DMS153 (cell line): ENCODE measurements at regions not wholly inside any gene's neighbourhood (a gene's known extent, or its start where the extent isn't known, plus 50 kb on each side); places are given as distances from the start of the nearest gene placed in this dataset.
"Not testable (repeated sequence)": the region's sequence is repeated elsewhere in the genome, so short reads cannot be mapped to it uniquely, and the experiment has no call there.

Experiments used
- DNase-seq: peaks from one replicate; lab custom pipeline; 2025; lab: John Stamatoyannopoulos, UW

DNA sequence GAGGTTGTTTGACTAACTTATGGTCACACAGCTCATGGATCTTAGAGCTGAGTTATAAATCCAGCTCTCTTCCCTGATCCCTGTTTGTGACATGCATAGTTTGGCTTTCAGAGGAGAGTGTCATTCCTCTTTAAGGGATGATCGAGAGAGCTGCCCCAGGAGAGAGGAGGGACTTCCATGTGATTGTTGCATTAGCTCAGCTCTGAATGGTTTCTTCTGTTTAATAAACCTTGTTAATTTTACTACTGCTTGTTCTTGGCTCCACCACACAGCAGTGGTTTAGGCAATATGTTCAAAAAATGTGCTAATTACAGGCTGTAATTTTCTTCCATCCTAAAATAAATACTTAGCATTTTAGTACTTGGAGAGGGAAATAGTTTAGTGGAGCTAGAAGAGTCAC, 152.5 kb downstream of the C12orf75 start:
- DNase-seq = no peak

DNA sequence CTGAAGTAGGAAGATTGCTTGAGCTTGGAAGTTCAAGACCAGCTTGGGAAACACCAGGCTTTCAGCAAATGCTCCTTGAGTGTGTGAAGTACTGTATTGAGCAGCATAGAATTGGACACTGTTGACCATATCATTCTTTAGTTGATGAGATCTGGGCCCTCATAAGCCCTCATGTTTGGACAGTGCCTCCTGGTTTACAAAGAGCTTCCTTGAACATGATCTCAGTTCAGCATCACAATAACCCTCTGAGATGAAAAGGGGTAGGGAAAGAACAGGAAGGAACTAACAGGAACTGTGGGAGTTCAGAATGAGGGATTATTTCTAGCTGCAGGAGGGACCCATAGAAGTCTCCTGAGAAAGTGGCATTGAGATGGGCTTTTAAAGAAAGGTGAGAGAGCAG, 153.2 kb downstream of the C12orf75 start:
- DNase-seq = no peak

DNA sequence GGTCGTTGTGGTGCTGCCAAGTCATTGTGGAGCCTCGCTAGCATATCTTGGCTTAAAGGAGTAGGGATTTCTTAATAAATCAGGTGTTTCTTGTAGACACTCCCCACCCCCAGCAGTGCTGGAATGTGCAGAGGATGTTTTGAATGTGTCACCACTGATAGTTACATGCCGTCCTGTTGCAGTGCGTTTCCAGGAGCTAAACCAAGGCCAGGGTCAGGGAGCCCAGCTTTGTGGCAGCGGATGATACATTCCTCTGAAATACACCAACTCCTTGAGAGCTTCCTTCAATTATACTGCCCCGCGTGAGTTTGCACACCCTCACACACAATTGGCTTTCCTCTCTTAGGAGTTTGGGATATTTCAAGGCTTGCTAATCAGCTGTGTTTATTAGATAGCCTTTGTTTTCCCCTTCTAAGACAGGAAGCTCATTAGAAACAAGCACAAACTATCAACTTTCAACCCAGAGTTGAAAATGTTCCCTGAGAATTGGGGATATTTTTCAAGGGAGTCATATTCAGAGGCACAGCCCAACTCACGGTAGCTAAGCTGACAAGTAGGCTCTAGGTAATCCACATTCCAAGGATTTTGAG, 154.9 kb downstream of the C12orf75 start:
- no peak for DNase-seq

DNA sequence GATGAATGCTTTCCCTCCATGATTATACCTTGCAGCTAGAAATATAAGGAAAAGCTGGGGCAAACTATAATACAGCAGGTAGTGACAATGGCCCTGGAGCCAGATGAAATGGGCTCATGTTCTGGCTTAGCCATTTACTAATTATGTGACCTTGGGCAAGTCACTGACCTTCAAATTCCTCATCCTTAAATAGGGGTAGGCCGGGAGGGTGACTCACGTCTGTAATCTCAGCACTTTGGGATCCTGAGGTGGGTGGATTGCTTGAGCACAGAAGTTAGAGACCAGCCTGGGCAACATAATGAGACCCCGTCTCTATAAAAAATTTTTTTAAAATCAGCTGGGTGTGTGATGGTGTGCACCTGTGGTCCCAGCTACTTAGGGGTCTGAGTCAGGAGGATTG, 155.4 kb downstream of the C12orf75 start:
- DNase-seq = no peak

DNA sequence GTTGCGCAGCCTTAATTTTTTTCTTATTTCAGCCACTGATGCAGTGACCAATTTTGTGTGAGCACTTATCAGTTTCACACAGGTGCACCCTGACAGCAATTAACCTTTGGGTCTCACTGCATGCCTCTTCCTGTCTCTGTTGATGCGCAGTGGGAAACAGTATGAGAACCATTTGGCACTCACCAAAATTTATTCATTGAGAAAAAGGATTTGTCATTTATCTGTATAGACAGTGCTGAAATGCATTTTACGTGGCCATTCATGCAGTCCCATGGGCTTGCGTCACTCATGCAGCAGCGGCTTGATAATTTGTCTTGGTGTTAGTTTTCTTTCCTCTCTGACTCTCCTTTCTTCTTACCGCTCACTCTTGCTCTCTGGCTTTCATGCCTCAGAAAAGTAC, 157.5 kb downstream of the C12orf75 start:
- DNase-seq = no peak

DNA sequence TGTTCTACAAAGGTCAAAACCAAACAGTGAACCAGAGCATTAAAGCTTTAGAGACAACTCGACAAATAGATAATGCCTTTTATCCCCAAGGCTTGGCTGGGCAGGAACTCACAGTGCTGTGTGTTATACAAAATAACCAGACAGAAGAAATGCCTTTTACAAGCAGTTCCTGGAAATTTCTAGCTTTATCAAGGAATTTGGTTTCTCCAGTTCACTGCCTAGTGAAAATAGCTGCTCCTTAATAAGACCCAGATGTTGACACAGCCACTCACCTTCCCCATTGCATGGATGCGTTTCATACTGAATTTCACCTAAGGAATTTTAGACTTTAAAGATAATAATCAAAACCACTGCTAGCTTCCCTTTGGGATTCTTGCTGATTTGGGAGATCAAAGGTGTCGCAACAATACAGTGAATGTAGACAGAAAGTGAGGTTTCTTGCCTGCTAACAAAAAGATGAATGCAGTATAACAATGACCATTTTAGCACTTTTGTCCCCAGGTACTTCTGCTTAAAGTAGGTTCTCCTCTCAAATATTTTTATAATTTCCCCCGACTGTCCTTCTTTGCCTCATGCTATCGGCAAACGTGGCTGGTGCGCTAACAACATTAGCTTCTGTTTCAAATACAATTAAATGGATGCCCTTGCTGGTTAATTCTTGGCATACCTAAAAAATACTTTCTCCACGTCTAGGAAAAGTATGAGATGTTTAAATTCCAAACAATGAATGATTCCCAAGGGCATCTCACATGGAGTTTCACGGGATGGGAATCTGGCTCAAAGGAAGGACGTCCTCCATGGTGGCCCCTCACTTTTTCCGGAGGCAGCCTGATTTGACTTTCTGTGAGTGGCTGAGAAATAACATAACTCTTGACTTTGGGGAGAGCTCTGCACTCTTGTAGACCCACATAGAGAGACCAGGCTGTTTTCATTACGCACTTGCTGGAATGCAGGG, 162.4 kb downstream of the C12orf75 start:
- no peak for DNase-seq

DNA sequence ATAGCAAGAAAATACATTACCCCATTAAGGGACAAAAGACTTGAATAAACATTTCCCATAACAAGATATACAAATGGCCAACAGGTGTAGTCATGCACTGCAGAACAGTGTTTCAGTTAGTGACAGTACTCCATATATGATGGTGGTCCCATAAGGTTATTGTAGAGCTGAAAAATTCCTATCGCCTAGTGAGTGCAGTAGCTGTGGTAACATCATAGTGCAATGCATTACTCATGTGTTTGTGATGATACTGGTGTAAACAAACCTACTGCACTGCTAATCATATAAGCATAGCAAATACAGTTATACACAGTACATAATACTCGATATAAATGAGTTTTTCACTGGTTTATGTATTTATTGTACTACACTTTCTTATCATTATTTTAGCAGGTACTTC, 168.7 kb downstream of the C12orf75 start:
- no peak for DNase-seq

DNA sequence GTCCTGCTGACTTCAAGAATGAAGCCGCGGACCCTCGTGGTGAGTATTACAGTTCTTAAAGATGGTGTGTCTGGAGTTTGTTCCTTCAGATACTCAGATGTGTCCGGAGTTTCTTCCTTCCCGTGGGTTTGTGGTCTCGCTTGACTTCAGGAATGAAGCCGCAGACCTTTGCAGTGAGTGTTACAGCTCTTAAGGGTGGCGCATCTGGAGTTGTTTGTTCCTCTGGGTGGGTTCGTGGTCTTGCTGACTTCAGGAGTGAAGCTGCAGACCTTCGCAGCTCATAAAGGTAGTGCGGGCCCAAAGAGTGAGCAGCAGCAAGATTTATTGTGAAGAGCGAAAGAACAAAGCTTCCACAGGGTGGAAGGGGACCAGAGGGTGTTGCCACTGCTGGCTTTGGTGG, 170.2 kb downstream of the C12orf75 start:
- not testable (repeated sequence) for DNase-seq

DNA sequence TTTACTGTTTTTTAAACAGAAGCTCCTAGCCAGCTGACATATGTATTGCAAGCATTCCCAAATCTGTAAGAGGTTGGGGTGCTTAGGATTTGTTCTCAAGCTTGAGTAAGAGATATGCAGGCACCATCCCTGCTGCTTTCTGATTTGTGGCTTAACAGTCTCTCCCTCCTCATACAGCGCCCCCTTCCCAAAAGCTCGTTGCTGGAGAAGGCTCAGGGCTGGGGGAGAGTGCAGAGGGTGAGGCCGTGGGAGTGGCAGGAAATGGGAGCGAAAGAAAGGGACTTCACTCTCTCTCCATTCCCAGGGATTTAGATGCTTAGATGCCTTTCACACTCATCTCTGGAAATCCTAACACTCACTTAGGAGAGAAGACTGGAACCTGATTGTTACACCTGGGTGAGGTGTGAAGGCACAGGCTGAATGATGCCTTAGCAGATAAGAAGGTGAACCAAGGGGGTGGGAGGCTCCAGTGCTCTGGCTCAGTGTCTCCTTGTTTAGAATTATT, 172.0 kb downstream of the C12orf75 start:
- DNase-seq = no peak

DNA sequence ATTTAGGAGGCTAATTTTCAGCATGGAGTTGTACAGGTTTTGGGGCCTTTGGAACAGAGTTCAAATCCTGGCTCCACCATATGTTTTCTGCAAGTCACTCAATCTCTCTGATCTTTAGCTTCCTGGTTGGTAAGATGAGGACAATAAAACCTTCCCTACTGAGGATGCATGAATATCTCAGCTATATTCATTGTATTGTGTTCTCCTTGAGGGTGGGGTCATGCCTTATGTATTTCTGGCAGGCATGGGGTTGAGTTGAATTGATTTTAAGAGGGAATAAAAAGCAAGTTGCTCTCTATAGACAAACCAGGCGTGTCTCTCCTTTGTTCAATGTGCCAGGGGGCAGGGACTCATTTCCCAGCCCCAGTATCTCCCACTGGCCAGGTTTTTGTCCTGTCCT, 173.1 kb downstream of the C12orf75 start:
- DNase-seq = no peak

DNA sequence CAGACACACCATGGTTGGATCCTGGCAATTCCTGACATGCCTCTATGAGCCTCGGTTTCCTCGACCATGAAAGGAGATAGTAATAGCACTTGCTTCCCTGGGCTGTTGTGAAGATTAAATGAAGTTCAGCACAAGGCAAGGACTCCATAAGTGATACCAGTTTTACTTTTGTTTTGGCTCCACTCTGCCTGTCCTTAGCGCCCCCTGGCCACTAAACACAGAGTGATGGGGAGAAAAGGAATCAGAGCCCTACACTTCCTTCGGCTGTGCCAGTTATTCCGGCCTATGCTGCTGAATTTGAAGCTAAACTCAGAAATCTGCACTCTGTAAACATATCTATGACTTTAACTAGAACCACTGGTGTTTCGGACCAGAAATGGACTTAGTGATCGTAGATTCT, 173.8 kb downstream of the C12orf75 start:
- DNase-seq = no peak

DNA sequence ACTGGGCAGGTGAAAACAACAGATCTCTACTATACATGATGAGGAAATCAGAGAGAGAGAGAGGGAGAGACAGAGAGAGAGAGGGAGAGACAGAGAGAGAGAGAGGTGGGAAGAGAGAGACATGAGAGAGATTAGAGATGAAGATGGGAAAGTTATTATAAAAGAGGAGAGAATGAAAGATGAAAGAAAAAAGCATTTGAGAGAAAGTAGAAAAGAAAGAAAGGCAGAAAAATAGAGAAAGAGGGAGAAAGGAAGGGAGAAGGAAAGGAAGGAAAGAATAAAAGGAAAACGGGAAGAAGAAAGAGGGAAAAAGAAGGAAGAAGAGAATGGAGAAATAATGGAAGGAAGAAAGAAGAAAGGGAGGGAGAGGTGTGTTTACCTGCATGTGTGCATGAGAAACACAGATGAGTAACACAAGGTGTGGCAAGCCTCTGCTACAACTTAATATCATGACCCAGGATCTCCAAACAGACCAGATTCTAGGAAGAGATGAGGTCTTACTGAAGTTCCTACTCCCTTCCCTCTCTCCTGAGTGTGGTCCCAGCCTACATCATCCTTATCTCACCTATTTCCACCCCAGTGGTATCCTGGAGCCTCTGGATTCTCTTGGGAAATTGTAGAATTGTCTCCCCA, 176.3 kb downstream of the C12orf75 start:
- DNase-seq = no peak

DNA sequence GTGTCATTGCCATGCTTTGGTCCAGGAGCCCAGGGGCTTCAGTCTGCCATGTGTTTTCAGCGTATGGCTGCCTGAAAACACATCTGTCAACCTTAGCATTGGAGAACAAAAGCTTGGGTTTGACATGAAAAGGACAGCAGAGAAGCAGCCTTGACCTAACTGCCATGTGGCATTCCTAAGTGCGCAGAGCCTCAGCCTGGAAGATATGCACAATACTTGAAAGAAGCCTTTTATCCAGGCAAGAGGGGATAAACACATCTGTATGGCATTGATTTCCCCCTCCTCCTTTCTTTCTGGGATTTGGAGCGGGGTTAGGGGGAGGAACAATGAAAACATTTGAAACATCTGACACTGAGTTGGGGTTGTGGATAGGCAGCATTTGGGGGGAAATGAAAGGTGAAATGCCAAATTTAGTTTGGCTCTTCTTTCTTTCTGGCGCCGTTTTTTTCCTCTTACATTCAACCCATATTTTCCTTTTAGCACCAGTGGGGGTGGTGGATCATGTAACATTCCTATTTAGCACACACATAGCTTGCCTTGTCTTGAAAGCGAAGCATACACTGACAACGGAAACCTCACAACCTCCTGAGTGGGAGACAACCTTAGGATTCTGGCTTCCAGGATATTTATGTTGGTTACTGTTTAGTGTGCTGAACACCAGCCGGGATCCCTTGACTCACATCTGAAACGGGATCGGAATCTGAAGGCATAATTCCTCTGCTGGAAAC, 177.0 kb downstream of the C12orf75 start:
- DNase-seq = no peak

DNA sequence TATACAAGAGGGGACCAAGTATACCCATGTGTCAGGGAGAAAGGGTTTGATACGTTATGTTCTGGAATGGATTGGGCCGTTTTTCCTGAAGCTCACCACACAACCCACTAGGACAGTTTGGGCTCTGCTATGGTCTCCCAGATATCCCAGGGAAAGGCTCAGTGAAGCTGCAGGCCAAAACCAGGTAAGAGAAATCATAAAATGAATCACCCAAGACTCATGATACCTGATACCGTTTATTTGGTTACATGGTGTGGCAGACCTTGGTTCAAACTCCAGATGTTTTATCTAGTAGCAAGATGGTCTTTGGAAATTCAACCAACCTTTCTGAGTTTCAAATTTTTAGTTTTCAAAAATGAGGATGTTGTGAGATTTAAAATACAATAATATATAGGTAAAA, 177.6 kb downstream of the C12orf75 start:
- no peak for DNase-seq

DNA sequence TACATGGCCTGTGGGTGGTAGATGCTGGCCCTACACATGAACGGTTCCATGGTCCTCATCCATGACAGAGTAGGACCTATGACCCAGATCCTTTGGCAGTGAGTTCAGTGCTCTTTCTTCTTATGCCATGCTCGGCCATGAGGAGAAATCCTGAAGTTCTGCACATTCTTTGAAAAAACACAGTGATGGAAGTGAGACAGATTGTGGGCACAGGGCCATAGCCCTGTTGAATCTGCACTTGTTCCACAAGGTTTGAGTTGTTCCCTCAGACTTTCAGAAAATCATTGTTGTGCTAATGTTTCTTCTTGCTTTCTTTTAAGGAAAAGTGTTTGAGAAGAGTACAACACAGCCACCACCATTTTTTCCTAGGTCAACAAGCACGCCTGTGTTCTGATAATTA, 180.0 kb downstream of the C12orf75 start:
- DNase-seq = no peak

DNA sequence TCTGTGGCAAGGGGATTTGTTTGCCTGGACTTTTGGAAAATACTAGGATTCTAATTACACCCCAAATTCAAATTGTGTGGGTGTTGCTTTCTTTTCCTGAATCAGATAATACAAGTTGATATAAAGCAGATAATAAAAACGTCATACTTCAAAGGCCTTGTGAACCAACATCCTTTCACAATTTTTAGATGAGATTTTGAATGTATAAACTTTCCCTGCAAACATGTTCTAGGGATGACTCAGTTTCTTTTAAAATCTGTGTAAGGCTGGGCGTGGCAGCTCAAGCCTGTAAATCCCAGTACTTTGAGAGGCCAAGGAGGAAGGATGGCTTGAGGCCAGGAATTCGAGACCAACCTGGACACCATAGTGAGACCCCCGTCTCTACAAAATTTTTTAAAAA, 182.4 kb downstream of the C12orf75 start:
- DNase-seq = not testable (repeated sequence)

DNA sequence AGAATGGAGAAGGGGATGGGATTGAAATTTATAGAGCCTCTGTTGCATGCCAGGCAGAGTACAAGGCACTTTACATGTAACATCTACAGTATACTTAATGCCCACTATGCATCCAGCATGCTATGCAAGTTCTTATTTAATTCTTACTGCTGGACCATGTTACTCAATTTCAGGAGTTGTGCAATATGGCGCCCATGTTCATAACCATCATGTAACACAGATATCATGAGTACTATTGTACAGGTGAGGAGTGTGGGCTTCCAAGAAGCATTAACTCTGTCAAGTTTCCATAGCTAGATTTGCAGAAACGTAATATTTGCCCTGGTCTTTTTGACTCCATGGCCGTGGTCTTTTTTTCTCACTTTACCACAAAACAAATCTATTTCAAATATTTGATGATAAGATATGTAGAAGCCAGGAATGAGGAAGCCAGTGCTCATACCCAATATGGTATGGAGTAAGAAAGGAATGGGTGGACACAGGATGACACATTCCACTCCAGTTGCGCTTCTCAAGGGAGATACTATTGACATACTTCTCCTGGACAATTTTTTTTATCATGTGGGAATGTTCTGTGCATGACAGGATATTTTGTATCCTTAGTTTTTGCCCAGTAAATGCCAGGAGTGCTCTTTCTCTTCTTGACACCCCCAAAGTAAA, 191.8 kb downstream of the C12orf75 start:
- no peak for DNase-seq

DNA sequence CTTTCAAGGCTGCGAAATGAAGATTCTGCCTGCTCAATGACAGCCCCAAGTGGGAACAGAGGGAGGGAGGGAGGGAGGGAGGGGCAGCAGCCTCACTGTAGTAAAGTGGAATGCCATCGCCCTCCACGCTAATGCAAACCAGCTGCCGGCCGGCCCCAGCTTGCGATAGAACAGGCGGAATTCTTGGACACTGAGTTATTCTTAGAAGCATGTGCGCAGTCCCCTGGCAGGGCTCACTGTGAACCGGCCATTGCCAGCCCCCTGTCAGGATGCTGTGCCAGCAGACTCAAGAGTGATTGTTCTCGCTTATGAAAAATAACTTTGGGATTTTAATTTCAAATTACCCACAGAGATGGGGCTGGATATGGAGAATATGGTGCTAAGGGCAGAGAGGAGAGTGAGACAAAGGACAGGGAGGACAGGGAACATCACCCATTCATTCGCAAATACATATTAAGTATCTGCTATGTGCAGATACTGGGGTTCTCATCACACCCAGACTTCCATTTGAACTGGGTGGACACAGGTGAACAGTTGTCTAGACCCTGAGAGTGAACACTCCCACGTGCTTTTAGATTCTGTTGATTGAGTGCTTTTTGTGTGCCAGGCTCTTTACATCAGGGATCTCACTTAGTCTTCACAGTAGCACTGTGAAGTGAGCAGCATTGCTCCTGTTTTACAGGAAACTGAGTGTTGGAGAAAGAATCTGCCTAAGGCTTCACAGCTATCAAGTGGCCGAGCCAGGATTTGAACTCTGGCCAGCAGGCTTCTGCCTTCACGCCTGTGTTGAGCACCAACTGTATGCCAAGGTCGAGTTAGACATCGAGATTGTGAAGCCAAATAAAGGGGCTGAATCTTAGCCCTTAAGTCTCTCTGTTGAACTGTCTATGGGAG, 192.9 kb downstream of the C12orf75 start:
- no peak for DNase-seq

DNA sequence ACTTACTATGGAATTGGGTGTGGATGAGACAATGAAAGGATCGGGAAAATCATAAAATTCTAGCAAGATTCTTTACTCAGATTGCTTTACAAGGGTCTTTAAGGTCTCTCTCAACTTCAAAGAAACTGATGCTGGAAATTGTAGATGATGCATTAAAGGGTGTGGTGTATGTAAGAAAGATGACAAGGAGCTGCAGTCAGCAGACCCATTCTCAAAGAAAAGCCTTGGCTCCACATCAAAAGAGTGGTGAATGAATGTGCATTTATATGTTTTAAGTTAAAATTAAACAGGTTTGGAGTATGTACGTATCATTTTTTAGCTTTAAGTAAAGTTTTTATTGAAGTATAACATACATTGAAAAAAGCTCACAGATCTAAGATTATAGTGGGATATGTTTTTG, 194.5 kb downstream of the C12orf75 start:
- no peak for DNase-seq

DNA sequence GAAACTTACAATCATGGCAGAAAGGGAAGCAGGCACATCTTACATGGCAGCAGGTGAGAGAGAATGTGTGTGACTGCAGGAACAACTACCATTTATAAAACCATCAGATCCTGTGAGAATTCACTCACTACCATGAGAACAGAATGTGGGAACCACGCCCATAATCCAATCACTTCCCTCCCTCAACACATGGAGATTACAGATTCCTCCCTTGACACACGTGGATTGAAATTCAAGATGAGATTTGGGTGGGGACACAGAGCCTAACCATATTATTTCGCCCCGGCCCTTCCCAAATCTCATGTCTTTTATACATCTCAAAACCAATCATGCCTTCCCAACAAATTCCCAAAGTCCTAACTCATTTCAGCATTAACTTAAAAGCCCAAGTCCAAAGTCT, 203.6 kb downstream of the C12orf75 start:
- no peak for DNase-seq

DNA sequence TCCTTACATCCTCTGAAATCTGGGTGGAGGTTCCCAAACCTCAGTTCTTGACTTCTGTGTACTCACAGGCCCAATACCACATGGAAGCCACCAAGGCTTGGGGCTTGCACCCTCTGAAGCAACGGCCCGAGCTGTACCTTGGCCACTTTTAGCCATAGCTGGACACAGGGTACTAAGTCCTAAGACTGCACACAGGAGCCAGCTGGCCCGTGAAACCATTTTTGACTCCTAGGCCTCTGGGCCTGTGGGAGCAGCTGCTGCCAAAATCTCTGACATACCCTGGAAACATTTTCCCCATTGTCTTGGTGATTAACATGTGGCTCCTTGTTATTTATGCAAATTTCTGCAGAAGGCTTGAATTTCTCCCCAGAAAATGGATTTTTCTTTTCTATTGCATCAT, 204.5 kb downstream of the C12orf75 start:
- DNase-seq = not testable (repeated sequence)
